OCI-LY1 (cell line): ENCODE measurements at regions not wholly inside any gene's neighbourhood (a gene's known extent, or its start where the extent isn't known, plus 50 kb on each side); places are given as distances from the start of the nearest gene placed in this dataset.
A peak's percentile ranks its signal among the peaks of the same experiment; 100 is the strongest.

Experiments used
- H2AFZ ChIP-seq: fragments of 200-600 bp; sonication (generic), shearing (Covaris generic); 2 replicates; pipeline ENCODE4 v1.6.0; 2014; ENCODE audit warnings: antibody characterized with exemption, mild to moderate bottlenecking, low read length
- H3F3A ChIP-seq: fragments of 200-600 bp; sonication (generic), shearing (Covaris generic); 2 replicates; pipeline ENCODE4 v1.6.0; 2014; ENCODE audit warnings: mild to moderate bottlenecking, antibody characterized with exemption, low read length, moderate library complexity; ENCODE audit not compliant: insufficient read depth
- H3K27ac ChIP-seq: fragments of 200-600 bp; sonication (generic); 2 replicates; pipeline ENCODE4 v1.5.1; 2014; ENCODE audit warnings: low read length, mixed run types, mild to moderate bottlenecking, low read depth; ENCODE audit not compliant: poor library complexity, severe bottlenecking
- H3K27me3 ChIP-seq: fragments of 200-600 bp; sonication (generic); 2 replicates; pipeline ENCODE4 v1.6.0; 2014; ENCODE audit warnings: antibody characterized with exemption, mild to moderate bottlenecking, low read length, moderate library complexity; ENCODE audit not compliant: insufficient read depth
- H3K36me3 ChIP-seq: fragments of 200-600 bp; sonication (generic); 2 replicates; pipeline ENCODE4 v1.6.1; 2014; ENCODE audit warnings: mild to moderate bottlenecking, antibody characterized with exemption, low read length, moderate library complexity, mixed read lengths; ENCODE audit not compliant: insufficient read depth
- H3K4me1 ChIP-seq: fragments of 200-600 bp; sonication (generic); 2 replicates; pipeline ENCODE4 v1.5.1; 2014; ENCODE audit warnings: mild to moderate bottlenecking, low read length, moderate library complexity; ENCODE audit not compliant: insufficient read depth, severe bottlenecking
- H3K4me2 ChIP-seq: fragments of 200-600 bp; sonication (generic), shearing (Covaris generic); 2 replicates; pipeline ENCODE4 v1.6.1; 2014; ENCODE audit warnings: low read length
- H3K4me3 ChIP-seq: fragments of 200-600 bp; sonication (generic); 2 replicates; pipeline ENCODE4 v1.5.1; 2014; ENCODE audit warnings: low read length, low read depth, mild to moderate bottlenecking, mixed read lengths; ENCODE audit not compliant: poor library complexity, severe bottlenecking
- H3K79me2 ChIP-seq: fragments of 200-600 bp; shearing (Covaris generic); 2 replicates; pipeline ENCODE4 v1.6.1; 2016; ENCODE audit warnings: mixed run types, low read length, mixed read lengths; ENCODE audit not compliant: insufficient read depth
- H3K9ac ChIP-seq: fragments of 200-600 bp; sonication (generic), shearing (Covaris generic); 2 replicates; pipeline ENCODE4 v1.6.1; 2014; ENCODE audit warnings: mild to moderate bottlenecking, low read length, mixed read lengths
- H3K9me2 ChIP-seq: fragments of 200-600 bp; sonication (generic), shearing (Covaris generic); 2 replicates; pipeline ENCODE4 v1.6.1; 2014; ENCODE audit warnings: low read depth, mild to moderate bottlenecking, low read length, mixed read lengths
- H3K9me3 ChIP-seq: fragments of 200-600 bp; shearing (Covaris generic); 2 replicates; pipeline ENCODE4 v1.6.1; 2014; ENCODE audit warnings: low read length, mixed read lengths
- H4K20me1 ChIP-seq: fragments of 200-600 bp; sonication (generic), shearing (Covaris generic); 2 replicates; pipeline ENCODE4 v1.6.0; 2016; ENCODE audit warnings: mild to moderate bottlenecking, low read length; ENCODE audit not compliant: insufficient read depth
- CTCF ChIP-seq: fragments of 200-600 bp; sonication (generic), shearing (Covaris generic); IDR thresholded peaks from 2 replicates; pipeline ENCODE4 v1.5.1; 2017; ENCODE audit warnings: mild to moderate bottlenecking, antibody characterized with exemption, low read length, moderate library complexity, mixed read lengths
- EZH2 ChIP-seq: fragments of 200-600 bp; sonication (generic), shearing (Covaris generic); IDR thresholded peaks from 2 replicates; pipeline ENCODE4 v1.8.0; 2017; ENCODE audit warnings: borderline replicate concordance, mixed run types, mild to moderate bottlenecking, antibody characterized with exemption, low read length, moderate library complexity, mixed read lengths

DNA sequence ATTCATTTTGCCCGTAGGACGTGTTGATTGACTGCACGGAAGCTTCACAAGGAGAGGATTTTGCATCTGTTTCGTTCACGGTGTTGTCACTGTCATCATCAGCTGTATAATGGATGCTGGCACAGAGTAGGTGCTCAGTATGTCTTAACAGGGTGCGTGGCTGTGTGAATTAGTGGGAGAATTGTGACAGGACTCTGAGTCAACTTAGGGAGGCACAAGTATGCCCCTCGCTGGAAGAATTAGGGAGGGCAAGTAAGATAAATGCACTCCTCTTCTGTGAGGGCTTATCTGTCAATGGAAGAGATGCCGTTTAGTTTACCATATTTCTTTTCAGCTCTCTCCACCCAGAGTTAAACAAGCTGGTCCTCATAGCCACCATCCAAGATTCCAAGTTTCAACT is 107.2 kb downstream of the TRIML1 start:
- Histone ChIP-seq H4K20me1 (no peaks in the 10 kb centered on the region), H3K4me1 (no peaks in the 10 kb centered on the region), H3K27me3 (no peaks in the 10 kb centered on the region), H3K9me3 (no peaks in the 10 kb centered on the region), H3K4me2 (no peak overlapping the region), H3K9me2 (no peaks in the 10 kb centered on the region), H3K9ac (no peak overlapping the region), H3F3A (no peaks in the 10 kb centered on the region), H3K4me3 (no peak overlapping the region), H2AFZ (no peak overlapping the region), H3K36me3 (no peaks in the 10 kb centered on the region), H3K27ac (no peak overlapping the region), H3K79me2 (no peaks in the 10 kb centered on the region)
- TF ChIP-seq EZH2 (no peak), CTCF (peak; percentile 19; the same call in 1 of the 2 replicates)

GRCh38 chr4:188254211-188254610 is 115.0 kb downstream of the TRIML1 start:
- Histone ChIP-seq H3K9ac (no peak overlapping the region), H4K20me1 (no peaks in the 10 kb centered on the region), H3K9me2 (no peaks in the 10 kb centered on the region), H3K36me3 (no peaks in the 10 kb centered on the region), H3K4me1 (no peaks in the 10 kb centered on the region), H3F3A (no peaks in the 10 kb centered on the region), H3K4me2 (no peak overlapping the region), H3K27me3 (no peaks in the 10 kb centered on the region), H3K4me3 (no peak overlapping the region), H3K9me3 (no peaks in the 10 kb centered on the region), H3K79me2 (no peaks in the 10 kb centered on the region), H3K27ac (no peak overlapping the region), H2AFZ (no peak overlapping the region)
- TF ChIP-seq CTCF (no peak), EZH2 (no peak)

DNA sequence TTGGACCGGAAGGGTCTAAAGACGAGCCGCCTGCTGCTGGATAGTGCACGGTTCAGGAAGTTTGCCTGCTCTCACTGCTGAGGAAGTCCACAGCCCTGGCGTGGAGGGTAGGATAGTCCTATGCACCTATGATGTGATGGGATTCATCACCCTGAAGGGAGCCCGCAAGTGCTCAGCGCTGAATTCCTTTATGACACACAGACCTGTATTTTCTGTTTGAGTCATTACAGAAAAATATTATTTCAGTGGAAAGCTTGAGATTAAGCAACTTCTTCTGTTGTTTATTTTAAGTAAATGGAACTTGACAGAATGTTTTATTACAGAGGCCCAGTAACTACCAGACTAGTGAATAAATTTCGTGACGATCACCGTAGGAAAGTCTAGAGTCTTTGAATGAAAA is 123.2 kb downstream of the TRIML1 start:
- Histone ChIP-seq H2AFZ (no peak overlapping the region), H3K27ac (no peak overlapping the region), H3F3A (no peaks in the 10 kb centered on the region), H3K4me1 (no peaks in the 10 kb centered on the region), H3K9ac (no peak overlapping the region), H4K20me1 (no peaks in the 10 kb centered on the region), H3K36me3 (no peaks in the 10 kb centered on the region), H3K4me3 (no peak overlapping the region), H3K4me2 (no peak overlapping the region), H3K9me2 (no peaks in the 10 kb centered on the region), H3K79me2 (no peaks in the 10 kb centered on the region), H3K9me3 (no peaks in the 10 kb centered on the region), H3K27me3 (no peaks in the 10 kb centered on the region)
- TF ChIP-seq CTCF: no peak
